GM12878 (cell line): ENCODE measurements at regions not wholly inside any gene's neighbourhood (a gene's known extent, or its start where the extent isn't known, plus 50 kb on each side); places are given as distances from the start of the nearest gene placed in this dataset.

Experiments
- ATAC-seq: fragments of 200-7000 bp; cut with Tn5 transposase; 3 replicates; pipeline ENCODE4 v1.9.1; 2020; ENCODE audit warnings: mild to moderate bottlenecking, moderate library complexity
- BruUV-seq: library from RNA; stranded (reverse); fragments of 400-500 nt; replicated peaks from 2 replicates; lab custom pipeline; 2021; lab: Mats Ljungman, UMichigan
- CTCF ChIA-PET: fragments of 300-600 bp; sonication (Branson Sonifier 250); formaldehyde crosslinking; extraction: SDS; loops from one replicate; lab custom pipeline; 2021; ENCODE audit warnings: inconsistent platforms; lab: Yijun Ruan, JAX
- POLR2A ChIA-PET: fragments of 350-600 bp; formaldehyde crosslinking; extraction: SDS; loops from one replicate; lab custom pipeline; 2021; ENCODE audit warnings: inconsistent platforms; lab: Charles Lee
- RAD21 ChIA-PET: fragments of 300-600 bp; sonication (Branson Sonifier 250); formaldehyde crosslinking; loops from one replicate; lab custom pipeline; 2023; ENCODE audit warnings: antibody characterized with exemption; ENCODE audit not compliant: unreplicated experiment; lab: Charles Lee
- SMC1A ChIA-PET: fragments of 300-600 bp; sonication (Branson Sonifier 250); formaldehyde crosslinking; loops from one replicate; lab custom pipeline; 2023; ENCODE audit not compliant: unreplicated experiment, uncharacterized antibody; lab: Charles Lee
- DNase-seq: peaks from one replicate; pipeline ENCODE4 v3.0.0-alpha.2; 2011; ENCODE audit warnings: low read depth, low spot score
- FAIRE-seq: peaks from 3 replicates; lab custom pipeline; 2011; peaks lifted over from hg19 to GRCh38; lab: Jason Lieb, UNC
- H2AFZ ChIP-seq: 2 replicates; pipeline ENCODE4 v1.6.0; 2011; ENCODE audit warnings: low read depth, low read length, control low read depth; ENCODE audit not compliant: control insufficient read depth
- H3K27ac ChIP-seq: 2 replicates; pipeline ENCODE4 v1.5.1; 2011; ENCODE audit warnings: control low read depth; ENCODE audit not compliant: control insufficient read depth, insufficient read depth
- H3K27me3 ChIP-seq, 2 experiments: replicated peaks in 1 of 2; 2 replicates each; pipeline versions ENCODE4 v1.6.0 to v1.6.1; 2011; ENCODE audit warnings: low read length in 1 of 2; ENCODE audit not compliant: control insufficient read depth in 2 of 2, insufficient read depth in 2 of 2
- H3K36me3 ChIP-seq, 2 experiments: 2 replicates each; pipeline ENCODE4 v1.5.1; 2011; ENCODE audit warnings: low read length in 1 of 2; ENCODE audit not compliant: control insufficient read depth in 2 of 2, insufficient read depth in 2 of 2
- H3K4me1 ChIP-seq: 2 replicates; pipeline ENCODE4 v1.6.1; 2011; ENCODE audit warnings: mild to moderate bottlenecking, low read length, moderate library complexity, mixed read lengths; ENCODE audit not compliant: control insufficient read depth, insufficient read depth
- H3K4me2 ChIP-seq: 2 replicates; pipeline ENCODE4 v1.6.0; 2011; ENCODE audit warnings: control low read depth; ENCODE audit not compliant: control insufficient read depth, insufficient read depth
- H3K4me3 ChIP-seq: fragments of 200-600 bp; sonication (generic); 2 replicates; pipeline ENCODE4 v1.5.1; 2016
- H3K79me2 ChIP-seq: 2 replicates; pipeline ENCODE4 v1.6.0; 2011; ENCODE audit warnings: low read length; ENCODE audit not compliant: control insufficient read depth, insufficient read depth
- H3K9ac ChIP-seq: 2 replicates; pipeline ENCODE4 v1.8.0; 2011; ENCODE audit warnings: low read length, control low read depth, mixed read lengths; ENCODE audit not compliant: control insufficient read depth, insufficient read depth
- H3K9me3 ChIP-seq: replicated peaks from 3 replicates; pipeline ENCODE4 v1.5.1; 2011; ENCODE audit warnings: mild to moderate bottlenecking, low read length; ENCODE audit not compliant: control insufficient read depth, insufficient read depth
- H4K20me1 ChIP-seq: 2 replicates; pipeline ENCODE4 v1.6.0; 2011; ENCODE audit not compliant: control insufficient read depth, insufficient read depth
- BRCA1 ChIP-seq: IDR thresholded peaks from 2 replicates; pipeline ENCODE4 v1.6.1; 2011; ENCODE audit warnings: low read depth, low read length, improper control_type of control experiment
- EGR1 ChIP-seq, 2 experiments: IDR thresholded peaks; 1 replicate in 1 of 2; 2 replicates in 1 of 2; pipeline ENCODE4 v1.6.1; 2011 to 2012; ENCODE audit warnings: low read depth in 2 of 2, low read length in 2 of 2, borderline replicate concordance in 1 of 2, mild to moderate bottlenecking in 1 of 2, moderate library complexity in 1 of 2
- HDGF ChIP-seq: fragments of 450-650 bp; IDR thresholded peaks from 2 replicates; pipeline ENCODE4 v1.6.1; 2016; ENCODE audit warnings: antibody characterized with exemption
- MEF2A ChIP-seq: IDR thresholded peaks from 2 replicates; pipeline ENCODE4 v1.6.1; 2011; ENCODE audit warnings: low read depth, mild to moderate bottlenecking, low read length, moderate library complexity; ENCODE audit not compliant: insufficient read depth
- SUZ12 ChIP-seq: fragments of 200-600 bp; sonication (generic); IDR thresholded peaks from one replicate; pipeline ENCODE4 v1.6.1; 2018; ENCODE audit warnings: antibody characterized with exemption, mild to moderate bottlenecking; ENCODE audit not compliant: unreplicated experiment
- TCF12 ChIP-seq: IDR thresholded peaks from 2 replicates; pipeline ENCODE4 v1.6.1; 2011; ENCODE audit warnings: low read depth, mild to moderate bottlenecking, low read length
- WRNIP1 ChIP-seq: IDR thresholded peaks from 2 replicates; pipeline ENCODE4 v1.6.1; 2011; ENCODE audit warnings: low read depth, low read length, improper control_type of control experiment, borderline replicate concordance
- ZNF622 ChIP-seq: fragments of 450-650 bp; IDR thresholded peaks from 2 replicates; pipeline ENCODE4 v1.6.1; 2017; ENCODE audit warnings: mild to moderate bottlenecking, inconsistent platforms
- WGBS: methylation state at CpG from one replicate; pipeline ENCODE4 v1.1.6; 2016; ENCODE audit warnings: low lambda C conversion rate; ENCODE audit not compliant: insufficient replicate concordance, insufficient coverage; ENCODE audit errors: missing lambda C conversion rate; 5-methylcytosine and 5-hydroxymethylcytosine counted together
- in situ Hi-C: fragments of 300-500 bp; cut with MboI; formaldehyde crosslinking; loops from 9 replicates; pipeline ENCODE4 v1.14.3; 2018; ENCODE audit warnings: mixed read lengths
- intact Hi-C: fragments of 100-400 bp; cut with micrococcal nuclease; formaldehyde crosslinking; loops from one replicate; pipeline ENCODE4 v1.14.2; 2022; ENCODE audit not compliant: unreplicated experiment
- TF ChIP-seq, protein P1 (sequence below): fragments of 450-650 bp; formaldehyde crosslinking; IDR thresholded peaks from 2 replicates; pipeline ENCODE4 v1.5.0; 2022; ENCODE audit warnings: mild to moderate bottlenecking, missing genetic modification characterization
- TF ChIP-seq, protein P2 (sequence below): fragments of 450-650 bp; IDR thresholded peaks from 2 replicates; pipeline ENCODE4 v1.6.1; 2014; ENCODE audit warnings: mild to moderate bottlenecking
- TF ChIP-seq, protein P3 (sequence below): IDR thresholded peaks from 2 replicates; pipeline ENCODE4 v1.6.1; 2011; ENCODE audit warnings: low read depth, mild to moderate bottlenecking, low read length, moderate library complexity, borderline replicate concordance; ENCODE audit errors: extremely low read depth

DNA sequence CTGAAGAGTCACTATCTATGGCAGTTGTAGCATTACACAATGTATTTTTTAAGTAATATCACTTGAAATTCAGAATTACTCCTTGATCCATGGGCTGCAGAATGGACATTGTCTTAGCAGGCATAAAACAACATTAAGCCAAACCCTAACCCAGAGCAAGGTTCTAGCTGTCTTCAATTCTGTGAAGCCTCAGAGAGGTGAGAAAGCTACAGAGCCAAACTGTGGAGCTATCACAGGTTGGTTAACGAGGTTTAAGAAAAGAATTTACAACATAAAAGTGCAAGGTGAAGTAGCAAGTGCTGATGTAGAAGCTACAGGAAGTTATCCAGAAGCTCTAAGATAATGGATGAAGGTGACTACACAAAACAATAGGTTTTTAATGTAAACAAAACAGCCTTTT is 582.7 kb upstream of the POT1 start (continued):
- TF ChIP-seq, protein P1, sequence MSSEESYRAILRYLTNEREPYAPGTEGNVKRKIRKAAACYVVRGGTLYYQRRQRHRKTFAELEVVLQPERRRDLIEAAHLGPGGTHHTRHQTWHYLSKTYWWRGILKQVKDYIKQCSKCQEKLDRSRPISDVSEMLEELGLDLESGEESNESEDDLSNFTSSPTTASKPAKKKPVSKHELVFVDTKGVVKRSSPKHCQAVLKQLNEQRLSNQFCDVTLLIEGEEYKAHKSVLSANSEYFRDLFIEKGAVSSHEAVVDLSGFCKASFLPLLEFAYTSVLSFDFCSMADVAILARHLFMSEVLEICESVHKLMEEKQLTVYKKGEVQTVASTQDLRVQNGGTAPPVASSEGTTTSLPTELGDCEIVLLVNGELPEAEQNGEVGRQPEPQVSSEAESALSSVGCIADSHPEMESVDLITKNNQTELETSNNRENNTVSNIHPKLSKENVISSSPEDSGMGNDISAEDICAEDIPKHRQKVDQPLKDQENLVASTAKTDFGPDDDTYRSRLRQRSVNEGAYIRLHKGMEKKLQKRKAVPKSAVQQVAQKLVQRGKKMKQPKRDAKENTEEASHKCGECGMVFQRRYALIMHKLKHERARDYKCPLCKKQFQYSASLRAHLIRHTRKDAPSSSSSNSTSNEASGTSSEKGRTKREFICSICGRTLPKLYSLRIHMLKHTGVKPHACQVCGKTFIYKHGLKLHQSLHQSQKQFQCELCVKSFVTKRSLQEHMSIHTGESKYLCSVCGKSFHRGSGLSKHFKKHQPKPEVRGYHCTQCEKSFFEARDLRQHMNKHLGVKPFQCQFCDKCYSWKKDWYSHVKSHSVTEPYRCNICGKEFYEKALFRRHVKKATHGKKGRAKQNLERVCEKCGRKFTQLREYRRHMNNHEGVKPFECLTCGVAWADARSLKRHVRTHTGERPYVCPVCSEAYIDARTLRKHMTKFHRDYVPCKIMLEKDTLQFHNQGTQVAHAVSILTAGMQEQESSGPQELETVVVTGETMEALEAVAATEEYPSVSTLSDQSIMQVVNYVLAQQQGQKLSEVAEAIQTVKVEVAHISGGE, result no peak
- no peak for TF ChIP-seq WRNIP1
- no peak for TF ChIP-seq HDGF
- TF ChIP-seq, protein P2, sequence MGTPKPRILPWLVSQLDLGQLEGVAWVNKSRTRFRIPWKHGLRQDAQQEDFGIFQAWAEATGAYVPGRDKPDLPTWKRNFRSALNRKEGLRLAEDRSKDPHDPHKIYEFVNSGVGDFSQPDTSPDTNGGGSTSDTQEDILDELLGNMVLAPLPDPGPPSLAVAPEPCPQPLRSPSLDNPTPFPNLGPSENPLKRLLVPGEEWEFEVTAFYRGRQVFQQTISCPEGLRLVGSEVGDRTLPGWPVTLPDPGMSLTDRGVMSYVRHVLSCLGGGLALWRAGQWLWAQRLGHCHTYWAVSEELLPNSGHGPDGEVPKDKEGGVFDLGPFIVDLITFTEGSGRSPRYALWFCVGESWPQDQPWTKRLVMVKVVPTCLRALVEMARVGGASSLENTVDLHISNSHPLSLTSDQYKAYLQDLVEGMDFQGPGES, result no peak
- TF ChIP-seq BRCA1, result no peak
- no peak for TF ChIP-seq ZNF622
- TF ChIP-seq, protein P3, sequence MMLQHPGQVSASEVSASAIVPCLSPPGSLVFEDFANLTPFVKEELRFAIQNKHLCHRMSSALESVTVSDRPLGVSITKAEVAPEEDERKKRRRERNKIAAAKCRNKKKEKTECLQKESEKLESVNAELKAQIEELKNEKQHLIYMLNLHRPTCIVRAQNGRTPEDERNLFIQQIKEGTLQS, result no peak
- TF ChIP-seq, all 136 proteins: peak for 0

DNA sequence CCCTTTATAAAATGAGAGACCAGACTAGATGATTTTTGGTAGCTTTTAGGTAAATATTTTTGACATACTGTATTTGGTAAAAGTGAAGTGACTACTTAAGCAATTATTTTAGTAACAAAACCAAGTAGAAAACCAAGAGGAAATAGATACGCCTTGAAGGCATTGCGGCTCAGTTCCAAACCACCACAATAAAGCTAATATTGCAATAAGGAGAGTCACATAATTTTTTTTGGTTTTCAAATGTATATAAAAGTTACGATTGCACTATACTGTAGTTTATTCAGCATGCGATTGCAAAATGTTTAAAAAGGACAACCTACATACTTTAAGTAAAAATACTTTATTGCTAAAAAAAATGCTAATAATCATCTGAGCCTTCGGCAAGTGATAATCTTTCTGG is 581.7 kb upstream of the POT1 start:
- no peaks in the 10 kb centered on the region for H3K36me3 ChIP-seq
- no peak overlapping the region for H3K4me2 ChIP-seq
- ATAC-seq (no peak), DNase-seq (no peak), FAIRE-seq (no peak)
- BruUV-seq, result no TSS peak
- WGBS, result 62% methylated on average over 5 of the region's 5 CpGs
- H4K20me1 ChIP-seq, result no peaks in the 10 kb centered on the region
- H3K27me3 ChIP-seq, result no peaks in the 10 kb centered on the region
- no peak overlapping the region for H3K27ac ChIP-seq
- SMC1A ChIA-PET, result interaction anchor here (0.6 to 0.9 kb wide), 4 partner anchors 21 to 430 kb away, joined by 3 to 4 read pairs (median 4); no protein-coding TSS in a partner anchor
- intact Hi-C loops (no loop called here), in situ Hi-C loops (no loop called here)
- no peak for TF ChIP-seq SUZ12
- TF ChIP-seq EGR1 (IDR thresholded peaks at IDR 0.05; ENCODE audit: borderline replicate concordance in 1 of 2, low read depth in 2 of 2, low read length in 2 of 2), result no peak
- TF ChIP-seq, protein P3, result no peak
- no peak for TF ChIP-seq MEF2A
- no peak for TF ChIP-seq TCF12
- RAD21 ChIA-PET, result no interaction called here
- H3K4me3 ChIP-seq, result no peak overlapping the region
- CTCF ChIA-PET, result interaction anchor here (1.4 kb wide), 1 partner anchor 30 kb away, joined by 6 read pairs; no protein-coding TSS in a partner anchor
- no peak overlapping the region for H3K9ac ChIP-seq
- no peak overlapping the region for H2AFZ ChIP-seq
- no peaks in the 10 kb centered on the region for H3K4me1 ChIP-seq
- POLR2A ChIA-PET, result interaction anchor here (0.6 kb wide), 1 partner anchor 11 kb away, joined by 5 read pairs; no protein-coding TSS in a partner anchor
- no peaks in the 10 kb centered on the region for H3K9me3 ChIP-seq
- no peaks in the 10 kb centered on the region for H3K79me2 ChIP-seq
